Panc1 (cell line): ENCODE measurements at regions not wholly inside any gene's neighbourhood (a gene's known extent, or its start where the extent isn't known, plus 50 kb on each side); places are given as distances from the start of the nearest gene placed in this dataset.

Source experiments
- ATAC-seq: fragments of 200-7000 bp; cut with Tn5 transposase; 2 replicates; pipeline ENCODE4 v1.9.1; 2020; ENCODE audit warnings: mild to moderate bottlenecking, moderate library complexity
- BruUV-seq: library from RNA; stranded (reverse); fragments of 400-500 nt; replicated peaks from 2 replicates; lab custom pipeline; 2021; lab: Mats Ljungman, UMichigan
- CTCF ChIA-PET: fragments of 300-600 bp; sonication (Branson Sonifier 250); formaldehyde crosslinking; loops from one replicate; lab custom pipeline; 2022; ENCODE audit warnings: antibody characterized with exemption; lab: Charles Lee
- POLR2A ChIA-PET: fragments of 300-600 bp; sonication (Branson Sonifier 250); formaldehyde crosslinking; loops from one replicate; lab custom pipeline; 2022; ENCODE audit warnings: antibody characterized with exemption; lab: Charles Lee
- DNase-seq: peaks from one replicate; pipeline ENCODE4 v3.0.0-alpha.2; 2010; ENCODE audit warnings: low read depth, low spot score
- H3K27ac ChIP-seq: 2 replicates; pipeline ENCODE4 v1.5.1; 2011; ENCODE audit warnings: mild to moderate bottlenecking, low read length, inconsistent platforms
- H3K27me3 ChIP-seq: fragments of 200-500 bp; sonication (Bioruptor generic); 2 replicates; pipeline ENCODE4 v1.6.0; 2014; ENCODE audit warnings: low read length, inconsistent platforms; ENCODE audit not compliant: control insufficient read depth, insufficient read depth
- H3K36me3 ChIP-seq: fragments of 200-500 bp; sonication (Bioruptor generic); 2 replicates; pipeline ENCODE4 v1.5.1; 2014; ENCODE audit warnings: inconsistent platforms, mild to moderate bottlenecking, low read length, moderate library complexity; ENCODE audit not compliant: control insufficient read depth, insufficient read depth
- H3K4me1 ChIP-seq: 2 replicates; pipeline ENCODE4 v1.5.1; 2011; ENCODE audit warnings: inconsistent platforms, mild to moderate bottlenecking, low read length, moderate library complexity; ENCODE audit not compliant: control insufficient read depth, insufficient read depth
- H3K4me3 ChIP-seq, 2 experiments: 2 replicates each; pipeline ENCODE4 v1.5.1; 2011 to 2012; ENCODE audit warnings: low read depth in 2 of 2, low read length in 2 of 2, mild to moderate bottlenecking in 2 of 2, inconsistent platforms in 1 of 2, moderate library complexity in 1 of 2
- H3K9me3 ChIP-seq: fragments of 200-500 bp; sonication (Bioruptor generic); 2 replicates; pipeline ENCODE4 v1.5.1; 2014; ENCODE audit warnings: low read depth, mild to moderate bottlenecking, inconsistent platforms, low read length, moderate library complexity; ENCODE audit not compliant: control insufficient read depth, insufficient read depth
- POLR2AphosphoS5 ChIP-seq: IDR thresholded peaks from 2 replicates; pipeline ENCODE4 v1.6.1; 2012; ENCODE audit warnings: mild to moderate bottlenecking, low read depth, low read length, moderate library complexity
- SIN3A ChIP-seq: IDR thresholded peaks from 2 replicates; pipeline ENCODE4 v1.6.1; 2012; ENCODE audit warnings: low read depth, mild to moderate bottlenecking, low read length, moderate library complexity, borderline replicate concordance; ENCODE audit not compliant: insufficient read depth
- TCF7L2 ChIP-seq: IDR thresholded peaks from 2 replicates; pipeline ENCODE4 v1.6.1; 2011; ENCODE audit warnings: mild to moderate bottlenecking, low read depth, low read length, inconsistent platforms
- in situ Hi-C: cut with HindIII; loops from 2 replicates; pipeline ENCODE4 v1.10.0; 2016; ENCODE audit warnings: low sequenced_read_pairs, low pct_unique_long_range_greater_than_20kb
- intact Hi-C: fragments of 100-400 bp; cut with micrococcal nuclease; formaldehyde crosslinking; loops from one replicate; pipeline ENCODE4 v1.10.0; 2022; ENCODE audit not compliant: unreplicated experiment
- TF ChIP-seq, protein P1 (sequence below): fragments of 450-650 bp; IDR thresholded peaks from 2 replicates; pipeline ENCODE4 v1.5.1; 2017; ENCODE audit warnings: mild to moderate bottlenecking
- TF ChIP-seq, protein P2 (sequence below), 2 experiments: IDR thresholded peaks; 2 replicates each; pipeline ENCODE4 v1.6.1; 2011 to 2012; ENCODE audit warnings: low read depth in 2 of 2, control low read depth in 1 of 2, low read length in 1 of 2, mild to moderate bottlenecking in 1 of 2, moderate library complexity in 1 of 2; ENCODE audit not compliant: insufficient read depth in 1 of 2

DNA sequence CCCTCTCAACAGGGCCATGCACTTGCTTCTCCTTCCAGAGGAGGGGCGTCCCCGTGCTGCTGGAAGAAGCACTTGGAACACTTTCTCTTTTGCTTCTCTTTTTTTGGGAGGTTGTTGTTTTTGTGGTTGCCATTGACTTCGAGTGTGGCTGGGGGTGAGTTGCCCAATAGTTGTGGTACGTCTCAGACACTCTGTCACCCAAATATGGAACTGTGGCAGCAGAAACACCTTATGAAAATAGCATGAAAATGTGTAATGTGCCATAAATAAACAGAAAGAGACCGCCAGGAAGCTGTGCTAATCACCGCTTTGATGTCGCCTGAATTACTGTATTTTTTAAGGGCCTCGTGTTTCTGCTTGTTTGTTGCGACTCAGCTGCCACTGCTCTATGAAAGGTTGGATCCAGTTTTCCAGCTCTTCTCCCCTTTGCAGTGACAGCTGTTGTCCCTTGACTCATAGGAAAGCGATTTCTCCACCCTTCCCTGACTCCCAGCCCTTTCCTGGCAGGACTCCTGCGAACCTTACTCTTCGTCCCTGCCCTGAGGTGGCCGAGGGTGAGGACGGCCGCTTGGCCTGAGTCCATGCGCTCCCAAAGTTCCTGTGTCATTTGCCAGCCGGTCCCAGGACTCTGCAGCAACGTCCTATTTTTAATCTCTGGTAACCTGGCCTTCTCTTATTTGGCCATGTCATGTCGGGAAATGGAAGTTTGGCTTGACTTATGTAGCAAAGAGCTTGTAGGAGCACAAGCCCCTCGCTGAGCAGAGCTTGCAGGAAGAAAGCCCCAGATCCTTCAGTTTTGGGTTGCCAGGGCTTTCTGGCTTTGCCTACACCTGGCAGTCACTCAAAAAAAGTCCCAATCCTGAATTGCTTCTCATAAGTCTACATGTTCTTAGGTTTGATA, 694.6 kb downstream of the QKI start:
- no peak for ATAC-seq
- Histone ChIP-seq H3K4me3 (no peak overlapping the region), H3K27ac (no peak overlapping the region), H3K9me3 (no peaks in the 10 kb centered on the region), H3K27me3 (no peaks in the 10 kb centered on the region), H3K36me3 (no peaks in the 10 kb centered on the region), H3K4me1 (no peaks in the 10 kb centered on the region)
- in situ Hi-C loops: no loop called here
- intact Hi-C loops: no loop called here
- TF ChIP-seq TCF7L2 (no peak), POLR2AphosphoS5 (no peak), SIN3A (no peak)
- TF ChIP-seq, protein P1, sequence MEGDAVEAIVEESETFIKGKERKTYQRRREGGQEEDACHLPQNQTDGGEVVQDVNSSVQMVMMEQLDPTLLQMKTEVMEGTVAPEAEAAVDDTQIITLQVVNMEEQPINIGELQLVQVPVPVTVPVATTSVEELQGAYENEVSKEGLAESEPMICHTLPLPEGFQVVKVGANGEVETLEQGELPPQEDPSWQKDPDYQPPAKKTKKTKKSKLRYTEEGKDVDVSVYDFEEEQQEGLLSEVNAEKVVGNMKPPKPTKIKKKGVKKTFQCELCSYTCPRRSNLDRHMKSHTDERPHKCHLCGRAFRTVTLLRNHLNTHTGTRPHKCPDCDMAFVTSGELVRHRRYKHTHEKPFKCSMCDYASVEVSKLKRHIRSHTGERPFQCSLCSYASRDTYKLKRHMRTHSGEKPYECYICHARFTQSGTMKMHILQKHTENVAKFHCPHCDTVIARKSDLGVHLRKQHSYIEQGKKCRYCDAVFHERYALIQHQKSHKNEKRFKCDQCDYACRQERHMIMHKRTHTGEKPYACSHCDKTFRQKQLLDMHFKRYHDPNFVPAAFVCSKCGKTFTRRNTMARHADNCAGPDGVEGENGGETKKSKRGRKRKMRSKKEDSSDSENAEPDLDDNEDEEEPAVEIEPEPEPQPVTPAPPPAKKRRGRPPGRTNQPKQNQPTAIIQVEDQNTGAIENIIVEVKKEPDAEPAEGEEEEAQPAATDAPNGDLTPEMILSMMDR: no peak
- TF ChIP-seq, protein P2, sequence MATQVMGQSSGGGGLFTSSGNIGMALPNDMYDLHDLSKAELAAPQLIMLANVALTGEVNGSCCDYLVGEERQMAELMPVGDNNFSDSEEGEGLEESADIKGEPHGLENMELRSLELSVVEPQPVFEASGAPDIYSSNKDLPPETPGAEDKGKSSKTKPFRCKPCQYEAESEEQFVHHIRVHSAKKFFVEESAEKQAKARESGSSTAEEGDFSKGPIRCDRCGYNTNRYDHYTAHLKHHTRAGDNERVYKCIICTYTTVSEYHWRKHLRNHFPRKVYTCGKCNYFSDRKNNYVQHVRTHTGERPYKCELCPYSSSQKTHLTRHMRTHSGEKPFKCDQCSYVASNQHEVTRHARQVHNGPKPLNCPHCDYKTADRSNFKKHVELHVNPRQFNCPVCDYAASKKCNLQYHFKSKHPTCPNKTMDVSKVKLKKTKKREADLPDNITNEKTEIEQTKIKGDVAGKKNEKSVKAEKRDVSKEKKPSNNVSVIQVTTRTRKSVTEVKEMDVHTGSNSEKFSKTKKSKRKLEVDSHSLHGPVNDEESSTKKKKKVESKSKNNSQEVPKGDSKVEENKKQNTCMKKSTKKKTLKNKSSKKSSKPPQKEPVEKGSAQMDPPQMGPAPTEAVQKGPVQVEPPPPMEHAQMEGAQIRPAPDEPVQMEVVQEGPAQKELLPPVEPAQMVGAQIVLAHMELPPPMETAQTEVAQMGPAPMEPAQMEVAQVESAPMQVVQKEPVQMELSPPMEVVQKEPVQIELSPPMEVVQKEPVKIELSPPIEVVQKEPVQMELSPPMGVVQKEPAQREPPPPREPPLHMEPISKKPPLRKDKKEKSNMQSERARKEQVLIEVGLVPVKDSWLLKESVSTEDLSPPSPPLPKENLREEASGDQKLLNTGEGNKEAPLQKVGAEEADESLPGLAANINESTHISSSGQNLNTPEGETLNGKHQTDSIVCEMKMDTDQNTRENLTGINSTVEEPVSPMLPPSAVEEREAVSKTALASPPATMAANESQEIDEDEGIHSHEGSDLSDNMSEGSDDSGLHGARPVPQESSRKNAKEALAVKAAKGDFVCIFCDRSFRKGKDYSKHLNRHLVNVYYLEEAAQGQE (IDR thresholded peaks at IDR 0.05; ENCODE audit: insufficient read depth in 1 of 2, low read depth in 2 of 2, low read length in 1 of 2): no peak
- BruUV-seq: no TSS peak
- POLR2A ChIA-PET: no interaction called here
- DNase-seq: no peak
- CTCF ChIA-PET: no interaction called here

DNA sequence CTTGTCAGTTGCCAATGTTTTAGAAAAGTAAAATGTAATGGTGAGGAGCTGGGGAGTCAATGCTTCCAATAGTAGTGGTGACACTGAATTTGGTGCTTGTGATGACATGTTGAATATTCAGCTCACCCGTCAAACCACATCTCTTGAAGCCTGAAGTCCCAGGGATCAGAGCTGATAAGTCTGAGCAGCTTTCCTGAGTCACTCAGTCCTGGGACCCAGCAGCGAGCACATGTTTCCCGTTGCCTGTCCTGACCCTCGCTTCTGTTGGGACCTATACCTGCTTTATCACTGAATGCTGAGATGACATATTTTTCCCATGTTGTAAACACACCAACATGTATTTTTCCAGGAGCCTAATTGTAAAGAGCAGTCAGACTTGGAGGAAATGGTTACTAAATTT, 693.6 kb downstream of the QKI start:
- Histone ChIP-seq H3K27ac (no peak overlapping the region), H3K9me3 (no peaks in the 10 kb centered on the region), H3K4me3 (no peak overlapping the region), H3K36me3 (no peaks in the 10 kb centered on the region), H3K27me3 (no peaks in the 10 kb centered on the region), H3K4me1 (no peaks in the 10 kb centered on the region)
- ChIA-PET CTCF (no interaction called here), POLR2A (no interaction called here)
- ATAC-seq (no peak), DNase-seq (no peak)
- TF ChIP-seq POLR2AphosphoS5: no peak
- no peak for TF ChIP-seq SIN3A
- TF ChIP-seq, protein P1: no peak
- intact Hi-C loops: no loop called here
- no TSS peak for BruUV-seq
- in situ Hi-C loops: no loop called here
